ENCODE measurements at regions not wholly inside any gene's neighbourhood (a gene's known extent, or its start where the extent isn't known, plus 50 kb on each side); places are given as distances from the start of the nearest gene placed in this dataset.

DNA sequence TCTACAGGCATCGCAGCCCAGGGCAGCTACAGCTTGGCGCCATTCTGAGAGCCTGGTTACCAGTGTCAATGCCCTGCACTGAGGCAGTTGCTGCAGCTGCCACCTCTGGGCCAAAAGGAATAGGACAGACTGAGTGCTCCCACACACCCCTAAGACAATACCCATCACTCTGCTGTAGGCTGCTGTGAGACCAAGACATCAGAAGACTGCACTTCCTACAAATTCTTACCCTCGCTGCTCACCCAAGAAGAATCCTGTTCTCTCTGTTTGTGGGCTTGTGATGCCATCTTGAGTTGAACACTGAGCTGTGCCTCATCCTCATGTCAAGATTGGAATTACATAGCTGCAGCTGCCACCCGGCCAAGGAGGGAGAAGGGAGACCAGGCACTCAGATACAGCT is 1847.0 kb upstream of the PCDH10 start:
- TF ChIP-seq GLIS1 (tag by site-specific recombination; IDR thresholded peaks at IDR 0.05) (no peak), MYNN (tag by site-specific recombination; IDR thresholded peaks at IDR 0.05; ENCODE audit: borderline replicate concordance) (no peak), ZNF660 (tag by site-specific recombination; IDR thresholded peaks at IDR 0.05) (no peak), REPIN1 (tag by site-specific recombination; IDR thresholded peaks at IDR 0.05; ENCODE audit: low read depth) (no peak)
- TF ChIP-seq, protein P1, sequence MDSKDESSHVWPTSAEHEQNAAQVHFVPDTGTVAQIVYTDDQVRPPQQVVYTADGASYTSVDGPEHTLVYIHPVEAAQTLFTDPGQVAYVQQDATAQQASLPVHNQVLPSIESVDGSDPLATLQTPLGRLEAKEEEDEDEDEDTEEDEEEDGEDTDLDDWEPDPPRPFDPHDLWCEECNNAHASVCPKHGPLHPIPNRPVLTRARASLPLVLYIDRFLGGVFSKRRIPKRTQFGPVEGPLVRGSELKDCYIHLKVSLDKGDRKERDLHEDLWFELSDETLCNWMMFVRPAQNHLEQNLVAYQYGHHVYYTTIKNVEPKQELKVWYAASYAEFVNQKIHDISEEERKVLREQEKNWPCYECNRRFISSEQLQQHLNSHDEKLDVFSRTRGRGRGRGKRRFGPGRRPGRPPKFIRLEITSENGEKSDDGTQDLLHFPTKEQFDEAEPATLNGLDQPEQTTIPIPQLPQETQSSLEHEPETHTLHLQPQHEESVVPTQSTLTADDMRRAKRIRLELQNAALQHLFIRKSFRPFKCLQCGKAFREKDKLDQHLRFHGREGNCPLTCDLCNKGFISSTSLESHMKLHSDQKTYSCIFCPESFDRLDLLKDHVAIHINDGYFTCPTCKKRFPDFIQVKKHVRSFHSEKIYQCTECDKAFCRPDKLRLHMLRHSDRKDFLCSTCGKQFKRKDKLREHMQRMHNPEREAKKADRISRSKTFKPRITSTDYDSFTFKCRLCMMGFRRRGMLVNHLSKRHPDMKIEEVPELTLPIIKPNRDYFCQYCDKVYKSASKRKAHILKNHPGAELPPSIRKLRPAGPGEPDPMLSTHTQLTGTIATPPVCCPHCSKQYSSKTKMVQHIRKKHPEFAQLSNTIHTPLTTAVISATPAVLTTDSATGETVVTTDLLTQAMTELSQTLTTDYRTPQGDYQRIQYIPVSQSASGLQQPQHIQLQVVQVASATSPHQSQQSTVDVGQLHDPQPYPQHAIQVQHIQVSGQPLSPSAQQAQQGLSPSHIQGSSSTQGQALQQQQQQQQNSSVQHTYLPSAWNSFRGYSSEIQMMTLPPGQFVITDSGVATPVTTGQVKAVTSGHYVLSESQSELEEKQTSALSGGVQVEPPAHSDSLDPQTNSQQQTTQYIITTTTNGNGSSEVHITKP (tag by site-specific recombination; IDR thresholded peaks at IDR 0.05) = no peak
- TF ChIP-seq, protein P2, sequence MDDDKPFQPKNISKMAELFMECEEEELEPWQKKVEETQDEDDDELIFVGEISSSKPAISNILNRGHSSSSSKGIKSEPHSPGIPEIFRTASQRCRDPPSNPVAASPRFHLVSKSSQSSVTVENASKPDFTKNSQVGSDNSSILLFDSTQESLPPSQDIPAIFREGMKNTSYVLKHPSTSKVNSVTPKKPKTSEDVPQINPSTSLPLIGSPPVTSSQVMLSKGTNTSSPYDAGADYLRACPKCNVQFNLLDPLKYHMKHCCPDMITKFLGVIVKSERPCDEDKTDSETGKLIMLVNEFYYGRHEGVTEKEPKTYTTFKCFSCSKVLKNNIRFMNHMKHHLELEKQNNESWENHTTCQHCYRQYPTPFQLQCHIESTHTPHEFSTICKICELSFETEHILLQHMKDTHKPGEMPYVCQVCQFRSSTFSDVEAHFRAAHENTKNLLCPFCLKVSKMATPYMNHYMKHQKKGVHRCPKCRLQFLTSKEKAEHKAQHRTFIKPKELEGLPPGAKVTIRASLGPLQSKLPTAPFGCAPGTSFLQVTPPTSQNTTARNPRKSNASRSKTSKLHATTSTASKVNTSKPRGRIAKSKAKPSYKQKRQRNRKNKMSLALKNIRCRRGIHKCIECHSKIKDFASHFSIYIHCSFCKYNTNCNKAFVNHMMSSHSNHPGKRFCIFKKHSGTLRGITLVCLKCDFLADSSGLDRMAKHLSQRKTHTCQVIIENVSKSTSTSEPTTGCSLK (tag by site-specific recombination; IDR thresholded peaks at IDR 0.05) = no peak
- TF ChIP-seq, protein P3, sequence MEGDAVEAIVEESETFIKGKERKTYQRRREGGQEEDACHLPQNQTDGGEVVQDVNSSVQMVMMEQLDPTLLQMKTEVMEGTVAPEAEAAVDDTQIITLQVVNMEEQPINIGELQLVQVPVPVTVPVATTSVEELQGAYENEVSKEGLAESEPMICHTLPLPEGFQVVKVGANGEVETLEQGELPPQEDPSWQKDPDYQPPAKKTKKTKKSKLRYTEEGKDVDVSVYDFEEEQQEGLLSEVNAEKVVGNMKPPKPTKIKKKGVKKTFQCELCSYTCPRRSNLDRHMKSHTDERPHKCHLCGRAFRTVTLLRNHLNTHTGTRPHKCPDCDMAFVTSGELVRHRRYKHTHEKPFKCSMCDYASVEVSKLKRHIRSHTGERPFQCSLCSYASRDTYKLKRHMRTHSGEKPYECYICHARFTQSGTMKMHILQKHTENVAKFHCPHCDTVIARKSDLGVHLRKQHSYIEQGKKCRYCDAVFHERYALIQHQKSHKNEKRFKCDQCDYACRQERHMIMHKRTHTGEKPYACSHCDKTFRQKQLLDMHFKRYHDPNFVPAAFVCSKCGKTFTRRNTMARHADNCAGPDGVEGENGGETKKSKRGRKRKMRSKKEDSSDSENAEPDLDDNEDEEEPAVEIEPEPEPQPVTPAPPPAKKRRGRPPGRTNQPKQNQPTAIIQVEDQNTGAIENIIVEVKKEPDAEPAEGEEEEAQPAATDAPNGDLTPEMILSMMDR (tag by site-specific recombination; IDR thresholded peaks at IDR 0.05) = no peak
- TF ChIP-seq, protein P4, sequence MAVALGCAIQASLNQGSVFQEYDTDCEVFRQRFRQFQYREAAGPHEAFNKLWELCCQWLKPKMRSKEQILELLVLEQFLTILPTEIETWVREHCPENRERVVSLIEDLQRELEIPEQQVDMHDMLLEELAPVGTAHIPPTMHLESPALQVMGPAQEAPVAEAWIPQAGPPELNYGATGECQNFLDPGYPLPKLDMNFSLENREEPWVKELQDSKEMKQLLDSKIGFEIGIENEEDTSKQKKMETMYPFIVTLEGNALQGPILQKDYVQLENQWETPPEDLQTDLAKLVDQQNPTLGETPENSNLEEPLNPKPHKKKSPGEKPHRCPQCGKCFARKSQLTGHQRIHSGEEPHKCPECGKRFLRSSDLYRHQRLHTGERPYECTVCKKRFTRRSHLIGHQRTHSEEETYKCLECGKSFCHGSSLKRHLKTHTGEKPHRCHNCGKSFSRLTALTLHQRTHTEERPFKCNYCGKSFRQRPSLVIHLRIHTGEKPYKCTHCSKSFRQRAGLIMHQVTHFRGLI (tag by site-specific recombination; IDR thresholded peaks at IDR 0.05) = no peak
- TF ChIP-seq, protein P5, sequence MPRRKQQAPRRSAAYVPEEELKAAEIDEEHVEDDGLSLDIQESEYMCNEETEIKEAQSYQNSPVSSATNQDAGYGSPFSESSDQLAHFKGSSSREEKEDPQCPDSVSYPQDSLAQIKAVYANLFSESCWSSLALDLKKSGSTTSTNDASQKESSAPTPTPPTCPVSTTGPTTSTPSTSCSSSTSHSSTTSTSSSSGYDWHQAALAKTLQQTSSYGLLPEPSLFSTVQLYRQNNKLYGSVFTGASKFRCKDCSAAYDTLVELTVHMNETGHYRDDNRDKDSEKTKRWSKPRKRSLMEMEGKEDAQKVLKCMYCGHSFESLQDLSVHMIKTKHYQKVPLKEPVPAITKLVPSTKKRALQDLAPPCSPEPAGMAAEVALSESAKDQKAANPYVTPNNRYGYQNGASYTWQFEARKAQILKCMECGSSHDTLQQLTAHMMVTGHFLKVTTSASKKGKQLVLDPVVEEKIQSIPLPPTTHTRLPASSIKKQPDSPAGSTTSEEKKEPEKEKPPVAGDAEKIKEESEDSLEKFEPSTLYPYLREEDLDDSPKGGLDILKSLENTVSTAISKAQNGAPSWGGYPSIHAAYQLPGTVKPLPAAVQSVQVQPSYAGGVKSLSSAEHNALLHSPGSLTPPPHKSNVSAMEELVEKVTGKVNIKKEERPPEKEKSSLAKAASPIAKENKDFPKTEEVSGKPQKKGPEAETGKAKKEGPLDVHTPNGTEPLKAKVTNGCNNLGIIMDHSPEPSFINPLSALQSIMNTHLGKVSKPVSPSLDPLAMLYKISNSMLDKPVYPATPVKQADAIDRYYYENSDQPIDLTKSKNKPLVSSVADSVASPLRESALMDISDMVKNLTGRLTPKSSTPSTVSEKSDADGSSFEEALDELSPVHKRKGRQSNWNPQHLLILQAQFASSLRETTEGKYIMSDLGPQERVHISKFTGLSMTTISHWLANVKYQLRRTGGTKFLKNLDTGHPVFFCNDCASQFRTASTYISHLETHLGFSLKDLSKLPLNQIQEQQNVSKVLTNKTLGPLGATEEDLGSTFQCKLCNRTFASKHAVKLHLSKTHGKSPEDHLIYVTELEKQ (tag by site-specific recombination; IDR thresholded peaks at IDR 0.05; ENCODE audit: borderline replicate concordance) = no peak
- TF ChIP-seq, protein P6, sequence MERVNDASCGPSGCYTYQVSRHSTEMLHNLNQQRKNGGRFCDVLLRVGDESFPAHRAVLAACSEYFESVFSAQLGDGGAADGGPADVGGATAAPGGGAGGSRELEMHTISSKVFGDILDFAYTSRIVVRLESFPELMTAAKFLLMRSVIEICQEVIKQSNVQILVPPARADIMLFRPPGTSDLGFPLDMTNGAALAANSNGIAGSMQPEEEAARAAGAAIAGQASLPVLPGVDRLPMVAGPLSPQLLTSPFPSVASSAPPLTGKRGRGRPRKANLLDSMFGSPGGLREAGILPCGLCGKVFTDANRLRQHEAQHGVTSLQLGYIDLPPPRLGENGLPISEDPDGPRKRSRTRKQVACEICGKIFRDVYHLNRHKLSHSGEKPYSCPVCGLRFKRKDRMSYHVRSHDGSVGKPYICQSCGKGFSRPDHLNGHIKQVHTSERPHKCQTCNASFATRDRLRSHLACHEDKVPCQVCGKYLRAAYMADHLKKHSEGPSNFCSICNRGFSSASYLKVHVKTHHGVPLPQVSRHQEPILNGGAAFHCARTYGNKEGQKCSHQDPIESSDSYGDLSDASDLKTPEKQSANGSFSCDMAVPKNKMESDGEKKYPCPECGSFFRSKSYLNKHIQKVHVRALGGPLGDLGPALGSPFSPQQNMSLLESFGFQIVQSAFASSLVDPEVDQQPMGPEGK (tag by site-specific recombination; IDR thresholded peaks at IDR 0.05) = no peak
- TF ChIP-seq, protein P7, sequence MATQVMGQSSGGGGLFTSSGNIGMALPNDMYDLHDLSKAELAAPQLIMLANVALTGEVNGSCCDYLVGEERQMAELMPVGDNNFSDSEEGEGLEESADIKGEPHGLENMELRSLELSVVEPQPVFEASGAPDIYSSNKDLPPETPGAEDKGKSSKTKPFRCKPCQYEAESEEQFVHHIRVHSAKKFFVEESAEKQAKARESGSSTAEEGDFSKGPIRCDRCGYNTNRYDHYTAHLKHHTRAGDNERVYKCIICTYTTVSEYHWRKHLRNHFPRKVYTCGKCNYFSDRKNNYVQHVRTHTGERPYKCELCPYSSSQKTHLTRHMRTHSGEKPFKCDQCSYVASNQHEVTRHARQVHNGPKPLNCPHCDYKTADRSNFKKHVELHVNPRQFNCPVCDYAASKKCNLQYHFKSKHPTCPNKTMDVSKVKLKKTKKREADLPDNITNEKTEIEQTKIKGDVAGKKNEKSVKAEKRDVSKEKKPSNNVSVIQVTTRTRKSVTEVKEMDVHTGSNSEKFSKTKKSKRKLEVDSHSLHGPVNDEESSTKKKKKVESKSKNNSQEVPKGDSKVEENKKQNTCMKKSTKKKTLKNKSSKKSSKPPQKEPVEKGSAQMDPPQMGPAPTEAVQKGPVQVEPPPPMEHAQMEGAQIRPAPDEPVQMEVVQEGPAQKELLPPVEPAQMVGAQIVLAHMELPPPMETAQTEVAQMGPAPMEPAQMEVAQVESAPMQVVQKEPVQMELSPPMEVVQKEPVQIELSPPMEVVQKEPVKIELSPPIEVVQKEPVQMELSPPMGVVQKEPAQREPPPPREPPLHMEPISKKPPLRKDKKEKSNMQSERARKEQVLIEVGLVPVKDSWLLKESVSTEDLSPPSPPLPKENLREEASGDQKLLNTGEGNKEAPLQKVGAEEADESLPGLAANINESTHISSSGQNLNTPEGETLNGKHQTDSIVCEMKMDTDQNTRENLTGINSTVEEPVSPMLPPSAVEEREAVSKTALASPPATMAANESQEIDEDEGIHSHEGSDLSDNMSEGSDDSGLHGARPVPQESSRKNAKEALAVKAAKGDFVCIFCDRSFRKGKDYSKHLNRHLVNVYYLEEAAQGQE (tag by site-specific recombination; IDR thresholded peaks at IDR 0.05) = no peak

Measured in HEK293 (cell line).